Activated T-cell treated with anti-CD3 and anti-CD28 coated beads, Interleukin-2, amount 50 U/mL, for 48 hours (primary cell): ENCODE measurements at regions not wholly inside any gene's neighbourhood (a gene's known extent, or its start where the extent isn't known, plus 50 kb on each side); places are given as distances from the start of the nearest gene placed in this dataset.

Source experiments
- DNase-seq, 2 experiments: peaks; one replicate each; pipeline ENCODE4 v3.0.0-alpha.2; 2020

- no peak for DNase-seq
Measured at GRCh38 chr4:15340902-15341732, 86.7 kb upstream of the C1QTNF7 start.

- DNase-seq, result no peak
Measured at GRCh38 chr4:15341733-15342300, 86.0 kb upstream of the C1QTNF7 start.

GRCh38 chr4:15343000-15343399 is 84.8 kb upstream of the C1QTNF7 start:
- no peak for DNase-seq

- DNase-seq, result no peak
Measured at GRCh38 chr4:15343581-15343980, 84.3 kb upstream of the C1QTNF7 start.

- DNase-seq, result no peak
Measured at GRCh38 chr4:15344041-15344440, 83.8 kb upstream of the C1QTNF7 start.

GRCh38 chr4:15345134-15345533 is 82.7 kb upstream of the C1QTNF7 start:
- DNase-seq, result no peak

- DNase-seq, result no peak
Measured at GRCh38 chr4:15348236-15348635, 79.6 kb upstream of the C1QTNF7 start.

GRCh38 chr4:15348695-15349094 is 79.1 kb upstream of the C1QTNF7 start:
- DNase-seq, result no peak

- DNase-seq, result no peak
Measured at GRCh38 chr4:15349531-15349935, 78.3 kb upstream of the C1QTNF7 start.

GRCh38 chr4:15349965-15350364 is 77.9 kb upstream of the C1QTNF7 start:
- DNase-seq, result no peak

GRCh38 chr4:15352524-15352923 is 75.3 kb upstream of the C1QTNF7 start:
- DNase-seq, result no peak

GRCh38 chr4:15353207-15353606 is 74.6 kb upstream of the C1QTNF7 start:
- DNase-seq, result no peak

- no peak for DNase-seq
Measured at GRCh38 chr4:15354371-15355297, 73.2 kb upstream of the C1QTNF7 start.

- DNase-seq, result no peak
Measured at GRCh38 chr4:15361529-15361928, 66.3 kb upstream of the C1QTNF7 start.

- no peak for DNase-seq
Measured at GRCh38 chr4:15362541-15362940, 65.3 kb upstream of the C1QTNF7 start.

GRCh38 chr4:15364183-15364582 is 63.6 kb upstream of the C1QTNF7 start:
- no peak for DNase-seq

GRCh38 chr4:15365641-15366040 is 62.2 kb upstream of the C1QTNF7 start:
- no peak for DNase-seq

GRCh38 chr4:15366721-15367120 is 61.1 kb upstream of the C1QTNF7 start:
- DNase-seq, result no peak

- DNase-seq, result no peak
Measured at GRCh38 chr4:15368856-15369255, 59.0 kb upstream of the C1QTNF7 start.

GRCh38 chr4:15370296-15370695 is 57.5 kb upstream of the C1QTNF7 start:
- DNase-seq, result no peak

GRCh38 chr4:15373363-15373762 is 54.5 kb upstream of the C1QTNF7 start:
- DNase-seq, result no peak

- DNase-seq, result no peak
Measured at GRCh38 chr4:15374656-15375055, 53.2 kb upstream of the C1QTNF7 start.

- no peak for DNase-seq
Measured at GRCh38 chr4:15375667-15376066, 52.2 kb upstream of the C1QTNF7 start.

- DNase-seq, result no peak
Measured at GRCh38 chr4:15376145-15376544, 51.7 kb upstream of the C1QTNF7 start.
